Liver (tissue), 3 donors: ENCODE measurements at regions not wholly inside any gene's neighbourhood (a gene's known extent, or its start where the extent isn't known, plus 50 kb on each side); places are given as distances from the start of the nearest gene placed in this dataset.

Source experiments
- ATF3 ChIP-seq: IDR thresholded peaks from 2 replicates; pipeline ENCODE4 v1.6.1; 2016; ENCODE audit warnings: antibody characterized with exemption
- CTCF ChIP-seq: fragments of 150-350 bp; IDR thresholded peaks from 2 replicates; pipeline ENCODE4 v1.5.1; 2017; ENCODE audit warnings: improper control_type of control experiment, low read depth, low read length; ENCODE audit not compliant: missing input control
- EGR1 ChIP-seq, 2 donors: IDR thresholded peaks; 2 replicates each; pipeline ENCODE4 v1.6.1; 2016 to 2018; ENCODE audit warnings: antibody characterized with exemption in 2 of 2, low read depth in 2 of 2
- GABPA ChIP-seq, 2 donors: IDR thresholded peaks in 1 of 2; conservative IDR thresholded peaks in 1 of 2; 2 replicates each; pipeline ENCODE4 v1.6.1; 2016; ENCODE audit warnings: antibody characterized with exemption in 2 of 2, mild to moderate bottlenecking in 1 of 2, moderate library complexity in 1 of 2
- MAX ChIP-seq: IDR thresholded peaks from 2 replicates; pipeline ENCODE4 v1.6.1; 2016; ENCODE audit warnings: antibody characterized with exemption
- NR2F2 ChIP-seq: IDR thresholded peaks from 2 replicates; pipeline ENCODE4 v1.6.1; 2016; ENCODE audit warnings: antibody characterized with exemption
- RAD21 ChIP-seq, 2 donors: IDR thresholded peaks; 2 replicates each; pipeline ENCODE4 v1.6.1; 2016; ENCODE audit warnings: antibody characterized with exemption in 2 of 2, mild to moderate bottlenecking in 2 of 2
- REST ChIP-seq: IDR thresholded peaks from 2 replicates; pipeline ENCODE4 v1.6.1; 2016; ENCODE audit warnings: antibody characterized with exemption, mild to moderate bottlenecking
- RXRA ChIP-seq, 2 donors: IDR thresholded peaks; 2 replicates each; pipeline ENCODE4 v1.6.1; 2017 to 2018; ENCODE audit warnings: antibody characterized with exemption in 2 of 2, mild to moderate bottlenecking in 1 of 2
- SP1 ChIP-seq: IDR thresholded peaks from 2 replicates; pipeline ENCODE4 v1.6.1; 2018; ENCODE audit warnings: antibody characterized with exemption, mild to moderate bottlenecking
- TAF1 ChIP-seq: conservative IDR thresholded peaks from 2 replicates; pipeline ENCODE4 v1.6.1; 2016; ENCODE audit warnings: antibody characterized with exemption, mild to moderate bottlenecking
- YY1 ChIP-seq: IDR thresholded peaks from 2 replicates; pipeline ENCODE4 v1.6.1; 2016; ENCODE audit warnings: antibody characterized with exemption, mild to moderate bottlenecking
- ZBTB33 ChIP-seq: IDR thresholded peaks from 2 replicates; pipeline ENCODE4 v1.6.1; 2016; ENCODE audit warnings: antibody characterized with exemption
- donor health status: healthy.
- donor health status: healthy.

DNA sequence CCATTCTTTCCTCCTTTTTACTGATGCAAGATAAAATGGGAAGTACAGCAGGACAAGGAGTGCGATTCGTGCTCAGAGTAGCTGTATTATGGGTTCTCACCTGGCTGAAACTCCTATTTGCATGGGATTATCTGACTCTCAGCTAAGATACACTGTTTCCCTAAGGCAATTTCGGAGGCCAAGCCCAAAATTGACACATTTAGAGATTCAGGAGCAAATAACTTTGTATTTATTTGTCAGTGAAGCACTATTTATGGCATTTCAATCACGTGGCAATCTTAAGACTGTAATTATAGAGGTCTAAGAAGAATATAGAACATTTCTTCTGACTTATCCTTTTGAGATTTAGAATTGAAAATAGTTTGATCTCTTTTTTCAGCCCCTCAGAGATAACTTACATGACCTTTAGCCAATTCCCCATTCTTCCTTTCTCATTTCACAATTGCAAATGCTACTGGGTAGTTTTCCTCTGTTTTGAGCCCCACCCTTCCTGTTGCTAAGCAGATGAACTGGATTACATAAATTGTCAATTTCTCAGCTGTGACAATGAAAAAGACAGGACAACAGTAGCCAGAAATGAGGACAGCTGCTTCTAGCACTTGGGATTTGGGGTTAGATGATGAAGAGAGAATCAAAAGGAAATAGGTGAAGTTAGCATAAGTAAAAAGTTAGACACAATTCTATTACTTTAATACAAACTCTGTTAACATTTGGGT lies 122.7 kb upstream of the FRY start:
- TF ChIP-seq RXRA (IDR thresholded peaks at IDR 0.05) (no peak), CTCF (no peak), MAX (no peak), ATF3 (no peak), EGR1 (IDR thresholded peaks at IDR 0.05; ENCODE audit: low read depth in 2 of 2) (no peak), RAD21 (IDR thresholded peaks at IDR 0.05) (no peak), NR2F2 (no peak), YY1 (no peak), REST (no peak), SP1 (no peak), ZBTB33 (no peak), GABPA (IDR thresholded peaks at IDR 0.05 in 1 of 2, conservative IDR thresholded peaks at IDR 0.05 in 1 of 2) (no peak), TAF1 (no peak)
